HEK293T (cell line): ENCODE measurements at regions not wholly inside any gene's neighbourhood (a gene's known extent, or its start where the extent isn't known, plus 50 kb on each side); places are given as distances from the start of the nearest gene placed in this dataset.

Experiments
- ARNT ChIP-seq: fragments of 450-650 bp; IDR thresholded peaks from 2 replicates; pipeline ENCODE4 v1.6.1; 2017; ENCODE audit warnings: mild to moderate bottlenecking
- BHLHE40 ChIP-seq: fragments of 450-650 bp; IDR thresholded peaks from 2 replicates; pipeline ENCODE4 v1.6.1; 2016; ENCODE audit warnings: mild to moderate bottlenecking, moderate library complexity, borderline replicate concordance
- ELF4 ChIP-seq: fragments of 450-650 bp; IDR thresholded peaks from 2 replicates; pipeline ENCODE4 v1.6.1; 2017; ENCODE audit warnings: antibody characterized with exemption
- FOXA1 ChIP-seq: fragments of 450-650 bp; IDR thresholded peaks from 2 replicates; pipeline ENCODE4 v1.6.1; 2016; ENCODE audit warnings: mild to moderate bottlenecking
- FOXK2 ChIP-seq: fragments of 450-650 bp; IDR thresholded peaks from 2 replicates; pipeline ENCODE4 v1.6.1; 2016; ENCODE audit warnings: mild to moderate bottlenecking
- FOXM1 ChIP-seq: fragments of 450-650 bp; IDR thresholded peaks from 2 replicates; pipeline ENCODE4 v1.6.1; 2017; ENCODE audit warnings: mild to moderate bottlenecking, borderline replicate concordance
- HDGF ChIP-seq: fragments of 450-650 bp; IDR thresholded peaks from 2 replicates; pipeline ENCODE4 v1.6.1; 2017; ENCODE audit warnings: antibody characterized with exemption, borderline replicate concordance
- NFRKB ChIP-seq: fragments of 450-650 bp; IDR thresholded peaks from 2 replicates; pipeline ENCODE4 v1.6.1; 2016; ENCODE audit warnings: mild to moderate bottlenecking, moderate library complexity
- PKNOX1 ChIP-seq: fragments of 450-650 bp; IDR thresholded peaks from 2 replicates; pipeline ENCODE4 v1.6.1; 2016
- SP1 ChIP-seq: fragments of 450-650 bp; IDR thresholded peaks from 2 replicates; pipeline ENCODE4 v1.6.1; 2017
- SUZ12 ChIP-seq: fragments of 450-650 bp; IDR thresholded peaks from 2 replicates; pipeline ENCODE4 v1.6.1; 2016; ENCODE audit warnings: mild to moderate bottlenecking
- TARDBP ChIP-seq: fragments of 450-650 bp; IDR thresholded peaks from 2 replicates; pipeline ENCODE4 v1.6.1; 2016
- ZNF384 ChIP-seq: fragments of 450-650 bp; IDR thresholded peaks from 2 replicates; pipeline ENCODE4 v1.6.1; 2016

- no peak for TF ChIP-seq BHLHE40
- TF ChIP-seq ELF4 = no peak
- TF ChIP-seq FOXK2 = no peak
- TF ChIP-seq FOXM1 = no peak
- TF ChIP-seq FOXA1 = no peak
- no peak for TF ChIP-seq NFRKB
- no peak for TF ChIP-seq HDGF
- no peak for TF ChIP-seq ARNT
- no peak for TF ChIP-seq TARDBP
- TF ChIP-seq ZNF384 = no peak
- TF ChIP-seq SUZ12 = no peak
- TF ChIP-seq PKNOX1 = no peak
- no peak for TF ChIP-seq SP1
These were observed 296.1 kb downstream of the YTHDC2 start for GRCh38 chr5:113809626-113810025.
